Astrocyte (in vitro differentiated cells and primary cell): ENCODE measurements at regions not wholly inside any gene's neighbourhood (a gene's known extent, or its start where the extent isn't known, plus 50 kb on each side); places are given as distances from the start of the nearest gene placed in this dataset.
"Not testable (repeated sequence)": the region's sequence is repeated elsewhere in the genome, so short reads cannot be mapped to it uniquely, and the experiment has no call there.

Experiments used
- DNase-seq: peaks from one replicate; pipeline ENCODE4 v3.0.0-alpha.2; 2010; ENCODE audit warnings: low read depth
- FAIRE-seq: peaks from 2 replicates; lab custom pipeline; 2011; peaks lifted over from hg19 to GRCh38; lab: Jason Lieb, UNC
- H2AFZ ChIP-seq: 2 replicates; pipeline ENCODE4 v1.6.0; 2012; ENCODE audit warnings: low read depth, low read length, inconsistent platforms
- H3K27ac ChIP-seq: 2 replicates; pipeline ENCODE4 v1.5.1; 2011; ENCODE audit warnings: low read depth, low read length, inconsistent platforms
- H3K27me3 ChIP-seq: 2 replicates; pipeline ENCODE4 v1.6.0; 2011; ENCODE audit warnings: low read length, inconsistent platforms; ENCODE audit not compliant: insufficient read depth
- H3K36me3 ChIP-seq: 2 replicates; pipeline ENCODE4 v1.5.1; 2011; ENCODE audit warnings: low read length, inconsistent platforms; ENCODE audit not compliant: insufficient read depth
- H3K4me1 ChIP-seq: 2 replicates; pipeline ENCODE4 v1.5.1; 2011; ENCODE audit warnings: low read length, inconsistent platforms; ENCODE audit not compliant: insufficient read depth
- H3K4me2 ChIP-seq: 2 replicates; pipeline ENCODE4 v1.6.0; 2012; ENCODE audit warnings: low read length, inconsistent platforms
- H3K4me3 ChIP-seq: 2 replicates; pipeline ENCODE4 v1.5.1; 2011; ENCODE audit warnings: low read depth, mild to moderate bottlenecking, low read length, inconsistent platforms; ENCODE audit not compliant: insufficient read depth
- H3K79me2 ChIP-seq: 2 replicates; pipeline ENCODE4 v1.6.0; 2012; ENCODE audit warnings: mild to moderate bottlenecking, low read length, inconsistent platforms; ENCODE audit not compliant: insufficient read depth
- H3K9ac ChIP-seq: 2 replicates; pipeline ENCODE4 v1.6.0; 2012; ENCODE audit warnings: mild to moderate bottlenecking, low read length, inconsistent platforms
- H3K9me3 ChIP-seq: 2 replicates; pipeline ENCODE4 v1.5.1; 2012; ENCODE audit warnings: low read depth, mild to moderate bottlenecking, low read length, inconsistent platforms; ENCODE audit not compliant: insufficient read depth
- H4K20me1 ChIP-seq: 2 replicates; pipeline ENCODE4 v1.6.0; 2012; ENCODE audit warnings: low read length, inconsistent platforms; ENCODE audit not compliant: insufficient read depth
- H3K27ac Mint-ChIP-seq: one replicate; pipeline ENCODE4 v1.8.0; 2021; ENCODE audit warnings: mild to moderate bottlenecking, mixed read lengths; ENCODE audit not compliant: unreplicated experiment
- H3K27me3 Mint-ChIP-seq: one replicate; pipeline ENCODE4 v1.8.0; 2021; ENCODE audit warnings: low read depth, mixed read lengths; ENCODE audit not compliant: unreplicated experiment
- H3K36me3 Mint-ChIP-seq: one replicate; pipeline ENCODE4 v1.8.0; 2021; ENCODE audit warnings: low read depth, mixed read lengths; ENCODE audit not compliant: unreplicated experiment
- H3K4me1 Mint-ChIP-seq: one replicate; pipeline ENCODE4 v1.8.0; 2021; ENCODE audit warnings: low read depth, mixed read lengths; ENCODE audit not compliant: unreplicated experiment
- H3K4me3 Mint-ChIP-seq: one replicate; pipeline ENCODE4 v1.8.0; 2021; ENCODE audit warnings: mild to moderate bottlenecking, moderate library complexity, mixed read lengths; ENCODE audit not compliant: unreplicated experiment
- H3K9me3 Mint-ChIP-seq: one replicate; pipeline ENCODE4 v1.8.0; 2021; ENCODE audit warnings: mild to moderate bottlenecking, mixed read lengths; ENCODE audit not compliant: unreplicated experiment
- CTCF ChIP-seq: IDR thresholded peaks from 2 replicates; pipeline ENCODE4 v1.5.1; 2011; ENCODE audit warnings: low read depth, mild to moderate bottlenecking, inconsistent platforms, low read length, moderate library complexity; ENCODE audit not compliant: insufficient read depth
- EZH2 ChIP-seq: IDR thresholded peaks from 2 replicates; pipeline ENCODE4 v1.6.1; 2012; ENCODE audit warnings: mild to moderate bottlenecking, low read length, inconsistent platforms; ENCODE audit not compliant: insufficient read depth

- H3K27ac Mint-ChIP-seq, result no peak overlapping the region
- Histone ChIP-seq H3K9ac (no peak overlapping the region), H3K9me3 (no peaks in the 10 kb centered on the region), H3K36me3 (no peaks in the 10 kb centered on the region), H3K27ac (no peak overlapping the region), H3K4me1 (no peaks in the 10 kb centered on the region), H2AFZ (no peak overlapping the region), H4K20me1 (no peaks in the 10 kb centered on the region), H3K4me3 (no peak overlapping the region), H3K27me3 (no peaks in the 10 kb centered on the region), H3K4me2 (no peak overlapping the region), H3K79me2 (no peaks in the 10 kb centered on the region)
- FAIRE-seq (no peak), DNase-seq (no peak)
- H3K27me3 Mint-ChIP-seq, result no peaks in the 10 kb centered on the region
- TF ChIP-seq EZH2 (no peak), CTCF (no peak)
- no peaks in the 10 kb centered on the region for H3K36me3 Mint-ChIP-seq
- peaks cover 5% of the 10 kb centered on the region for H3K9me3 Mint-ChIP-seq
- H3K4me1 Mint-ChIP-seq, result peaks cover 5% of the 10 kb centered on the region
- H3K4me3 Mint-ChIP-seq, result no peak overlapping the region
Observed at GRCh38 chr12:88836156-88836555, 255.9 kb upstream of the KITLG start.

- Mint-ChIP-seq H3K27me3 (no peaks in the 10 kb centered on the region), H3K9me3 (peaks cover 5% of the 10 kb centered on the region), H3K36me3 (no peaks in the 10 kb centered on the region), H3K27ac (no peak overlapping the region), H3K4me1 (peaks cover 5% of the 10 kb centered on the region), H3K4me3 (no peak overlapping the region)
- no peak overlapping the region for H3K27ac ChIP-seq
- H3K27me3 ChIP-seq, result no peaks in the 10 kb centered on the region
- no peak for TF ChIP-seq EZH2
- TF ChIP-seq CTCF, result no peak
- H3K79me2 ChIP-seq, result no peaks in the 10 kb centered on the region
- H2AFZ ChIP-seq, result no peak overlapping the region
- no peak overlapping the region for H3K4me3 ChIP-seq
- no peak overlapping the region for H3K4me2 ChIP-seq
- no peaks in the 10 kb centered on the region for H3K9me3 ChIP-seq
- no peak for FAIRE-seq
- no peaks in the 10 kb centered on the region for H4K20me1 ChIP-seq
- no peaks in the 10 kb centered on the region for H3K4me1 ChIP-seq
- no peak overlapping the region for H3K9ac ChIP-seq
- peak; percentile 13 for DNase-seq
- no peaks in the 10 kb centered on the region for H3K36me3 ChIP-seq
Observed at GRCh38 chr12:88834226-88834625, 254.0 kb upstream of the KITLG start.

- Mint-ChIP-seq H3K27me3 (no peaks in the 10 kb centered on the region), H3K9me3 (peaks cover 3% of the 10 kb centered on the region), H3K36me3 (no peaks in the 10 kb centered on the region), H3K27ac (no peak overlapping the region), H3K4me1 (peaks cover 5% of the 10 kb centered on the region), H3K4me3 (no peak overlapping the region)
- H3K79me2 ChIP-seq, result no peaks in the 10 kb centered on the region
- H3K4me1 ChIP-seq, result no peaks in the 10 kb centered on the region
- H4K20me1 ChIP-seq, result no peaks in the 10 kb centered on the region
- H3K27ac ChIP-seq, result no peak overlapping the region
- H3K36me3 ChIP-seq, result no peaks in the 10 kb centered on the region
- FAIRE-seq (peak; percentile 13), DNase-seq (peak; percentile 59)
- H3K4me2 ChIP-seq, result no peak overlapping the region
- H3K9me3 ChIP-seq, result no peaks in the 10 kb centered on the region
- no peak overlapping the region for H2AFZ ChIP-seq
- H3K4me3 ChIP-seq, result no peak overlapping the region
- no peak overlapping the region for H3K9ac ChIP-seq
- TF ChIP-seq CTCF (no peak), EZH2 (no peak)
- no peaks in the 10 kb centered on the region for H3K27me3 ChIP-seq
Observed at GRCh38 chr12:88833641-88834116, 253.4 kb upstream of the KITLG start.

- H3K27ac ChIP-seq, H3K4me2 ChIP-seq, DNase-seq, H3K27me3 ChIP-seq, H3K36me3 ChIP-seq, H3K9me3 ChIP-seq, H3K9ac ChIP-seq, H2AFZ ChIP-seq, H3K27me3 Mint-ChIP-seq, H3K4me1 ChIP-seq, H3K4me3 ChIP-seq, H3K9me3 Mint-ChIP-seq, H3K4me1 Mint-ChIP-seq, H4K20me1 ChIP-seq, H3K4me3 Mint-ChIP-seq, H3K79me2 ChIP-seq, H3K27ac Mint-ChIP-seq, H3K36me3 Mint-ChIP-seq, FAIRE-seq: not testable (repeated sequence)
Observed at GRCh38 chr12:88828537-88828936, 248.3 kb upstream of the KITLG start.
